ENCODE measurements at regions not wholly inside any gene's neighbourhood (a gene's known extent, or its start where the extent isn't known, plus 50 kb on each side); places are given as distances from the start of the nearest gene placed in this dataset.

DNA sequence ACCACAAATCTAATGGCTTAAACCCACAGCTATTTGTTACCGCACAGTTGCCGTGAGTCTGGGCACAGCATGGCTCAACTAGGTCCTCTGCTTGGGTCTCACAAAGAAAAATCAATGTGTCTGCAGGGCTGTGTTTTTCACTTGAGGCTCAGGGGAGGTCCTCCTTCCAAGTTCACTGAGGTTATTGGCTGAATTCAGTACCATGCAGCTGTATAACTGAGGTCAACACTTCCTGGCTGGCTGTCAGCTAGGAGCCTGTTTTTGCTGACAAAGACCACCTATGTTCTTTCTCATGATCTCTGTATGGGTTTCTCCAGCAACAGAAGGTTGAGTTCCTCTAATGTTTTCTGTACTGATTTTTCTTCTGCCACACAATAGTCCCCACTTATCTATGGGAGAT is 736.7 kb upstream of the PRKX start:
- DNase-seq (ENCODE audit: low read depth): no peak
- TF ChIP-seq, protein P1, sequence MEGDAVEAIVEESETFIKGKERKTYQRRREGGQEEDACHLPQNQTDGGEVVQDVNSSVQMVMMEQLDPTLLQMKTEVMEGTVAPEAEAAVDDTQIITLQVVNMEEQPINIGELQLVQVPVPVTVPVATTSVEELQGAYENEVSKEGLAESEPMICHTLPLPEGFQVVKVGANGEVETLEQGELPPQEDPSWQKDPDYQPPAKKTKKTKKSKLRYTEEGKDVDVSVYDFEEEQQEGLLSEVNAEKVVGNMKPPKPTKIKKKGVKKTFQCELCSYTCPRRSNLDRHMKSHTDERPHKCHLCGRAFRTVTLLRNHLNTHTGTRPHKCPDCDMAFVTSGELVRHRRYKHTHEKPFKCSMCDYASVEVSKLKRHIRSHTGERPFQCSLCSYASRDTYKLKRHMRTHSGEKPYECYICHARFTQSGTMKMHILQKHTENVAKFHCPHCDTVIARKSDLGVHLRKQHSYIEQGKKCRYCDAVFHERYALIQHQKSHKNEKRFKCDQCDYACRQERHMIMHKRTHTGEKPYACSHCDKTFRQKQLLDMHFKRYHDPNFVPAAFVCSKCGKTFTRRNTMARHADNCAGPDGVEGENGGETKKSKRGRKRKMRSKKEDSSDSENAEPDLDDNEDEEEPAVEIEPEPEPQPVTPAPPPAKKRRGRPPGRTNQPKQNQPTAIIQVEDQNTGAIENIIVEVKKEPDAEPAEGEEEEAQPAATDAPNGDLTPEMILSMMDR (IDR thresholded peaks at IDR 0.05; ENCODE audit: control insufficient read depth, insufficient read depth, low read depth, low read length, missing control alignments): no peak

DNA sequence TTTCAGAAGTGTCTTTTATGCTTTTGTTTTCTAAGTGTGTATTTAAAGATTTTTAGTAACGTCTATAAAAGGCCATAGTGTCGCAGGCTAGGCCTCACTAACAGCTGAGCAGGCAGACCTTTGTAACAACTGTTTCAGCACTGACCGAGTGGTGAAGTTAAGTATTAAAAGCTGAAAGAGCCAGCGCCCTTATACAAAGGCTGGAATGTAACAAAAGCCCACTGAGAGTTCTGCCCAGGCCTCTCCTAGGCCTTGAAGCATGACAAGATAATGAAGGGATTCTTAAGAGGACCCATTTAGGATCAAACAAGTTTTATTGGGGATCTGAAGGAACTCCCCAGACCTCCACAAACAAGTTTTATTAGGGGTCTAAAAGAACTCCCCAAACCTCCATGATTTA is 722.5 kb upstream of the PRKX start:
- DNase-seq (ENCODE audit: low read depth): no peak
- TF ChIP-seq, protein P1 (IDR thresholded peaks at IDR 0.05; ENCODE audit: control insufficient read depth, insufficient read depth, low read depth, low read length, missing control alignments): no peak
- no peak overlapping the region for H3K4me3 ChIP-seq (ENCODE audit: control insufficient read depth, low read depth, low read length)

More for the DNA sequence above, 736.7 kb upstream of the PRKX start:
- no peak overlapping the region for H3K4me3 ChIP-seq (ENCODE audit: control insufficient read depth, low read depth, low read length)

DNA sequence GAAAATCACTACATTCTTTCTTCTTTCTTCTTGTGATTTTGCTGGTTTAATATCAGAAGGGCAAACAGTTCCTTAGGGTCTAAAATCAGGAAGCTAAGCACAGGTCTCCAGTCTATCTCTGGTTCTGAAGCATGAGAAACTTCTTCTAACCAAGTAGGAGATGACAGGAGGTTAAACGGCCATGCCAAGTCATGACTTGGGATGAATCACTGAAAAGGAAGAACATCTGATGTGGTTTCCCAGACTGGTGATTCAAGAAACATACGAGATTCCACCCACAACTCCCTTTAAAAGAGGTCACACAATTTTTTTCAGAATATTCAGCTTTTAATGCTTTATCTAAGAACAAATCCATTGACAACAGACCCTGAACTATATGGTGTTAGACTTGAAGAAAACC is 684.0 kb upstream of the PRKX start:
- TF ChIP-seq, protein P1 (IDR thresholded peaks at IDR 0.05; ENCODE audit: control insufficient read depth, insufficient read depth, low read depth, low read length, missing control alignments): no peak

DNA sequence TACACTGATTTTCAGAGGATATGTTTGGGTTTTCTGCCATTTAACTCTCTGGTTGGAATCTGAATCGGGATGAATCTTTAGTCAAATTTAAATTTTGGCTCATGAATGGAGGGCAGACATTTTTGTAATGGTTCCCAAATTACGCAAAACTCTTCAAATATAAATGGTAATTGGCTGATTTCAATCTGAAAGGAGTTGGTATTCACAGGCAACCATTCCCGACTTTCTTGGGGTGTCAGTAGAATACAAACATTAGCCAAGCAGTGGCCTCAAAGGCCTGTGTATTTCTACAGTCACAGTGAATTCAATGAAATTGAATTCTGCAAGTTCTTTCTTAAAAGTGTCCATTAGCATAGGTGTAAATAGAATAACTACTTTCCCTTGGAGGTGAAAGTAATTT is 668.8 kb upstream of the PRKX start:
- no peak overlapping the region for H3K4me3 ChIP-seq (ENCODE audit: control insufficient read depth, low read depth, low read length)
- DNase-seq (ENCODE audit: low read depth): no peak
- TF ChIP-seq, protein P1 (IDR thresholded peaks at IDR 0.05; ENCODE audit: control insufficient read depth, insufficient read depth, low read depth, low read length, missing control alignments): no peak

More for the DNA sequence above, 684.0 kb upstream of the PRKX start:
- no peak for DNase-seq (ENCODE audit: low read depth)
- no peak overlapping the region for H3K4me3 ChIP-seq (ENCODE audit: control insufficient read depth, low read depth, low read length)

DNA sequence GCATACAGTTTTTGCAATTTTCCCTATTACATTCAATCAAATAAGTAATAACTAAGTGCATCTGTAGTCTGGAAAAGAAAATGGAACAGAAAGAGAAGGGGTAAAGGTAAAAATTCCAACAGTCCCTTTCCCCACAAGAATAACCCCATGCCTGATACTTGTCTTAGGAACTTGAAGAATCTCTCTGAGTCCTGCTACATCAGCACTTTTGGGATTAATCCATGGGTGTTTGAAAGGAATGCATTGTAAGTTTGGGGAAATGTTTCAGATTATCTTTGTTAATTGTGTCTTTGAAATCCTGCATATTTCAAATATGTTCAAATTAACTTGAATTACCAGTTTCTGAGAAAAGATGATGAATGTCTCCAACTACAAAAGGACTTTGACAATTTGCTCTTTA is 667.3 kb upstream of the PRKX start:
- TF ChIP-seq, protein P1 (IDR thresholded peaks at IDR 0.05; ENCODE audit: control insufficient read depth, insufficient read depth, low read depth, low read length, missing control alignments): no peak
- H3K4me3 ChIP-seq (ENCODE audit: control insufficient read depth, low read depth, low read length): no peak overlapping the region
- DNase-seq (ENCODE audit: low read depth): no peak

DNA sequence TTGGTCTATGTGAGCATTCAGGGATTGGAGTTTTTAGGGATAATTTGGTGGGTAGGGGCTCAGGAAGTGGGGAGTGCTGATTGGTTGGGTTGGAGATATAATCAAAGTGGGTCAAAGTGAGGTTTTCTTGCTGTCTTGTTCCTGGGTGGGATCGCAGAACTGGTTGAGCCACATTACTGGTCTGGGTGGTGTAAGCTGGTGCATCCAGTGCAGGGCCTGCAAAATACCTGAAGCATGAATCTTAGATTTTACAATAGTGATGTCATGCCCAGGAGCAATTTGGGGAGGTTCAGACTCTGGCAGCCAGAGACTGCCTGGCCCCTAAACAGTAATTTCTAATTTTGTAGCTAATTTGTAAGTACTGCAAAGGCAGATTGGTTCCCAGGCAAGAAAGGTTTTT is 665.6 kb upstream of the PRKX start:
- H3K4me3 ChIP-seq (ENCODE audit: control insufficient read depth, low read depth, low read length): no peak overlapping the region
- TF ChIP-seq, protein P1 (IDR thresholded peaks at IDR 0.05; ENCODE audit: control insufficient read depth, insufficient read depth, low read depth, low read length, missing control alignments): no peak
- no peak for DNase-seq (ENCODE audit: low read depth)

DNA sequence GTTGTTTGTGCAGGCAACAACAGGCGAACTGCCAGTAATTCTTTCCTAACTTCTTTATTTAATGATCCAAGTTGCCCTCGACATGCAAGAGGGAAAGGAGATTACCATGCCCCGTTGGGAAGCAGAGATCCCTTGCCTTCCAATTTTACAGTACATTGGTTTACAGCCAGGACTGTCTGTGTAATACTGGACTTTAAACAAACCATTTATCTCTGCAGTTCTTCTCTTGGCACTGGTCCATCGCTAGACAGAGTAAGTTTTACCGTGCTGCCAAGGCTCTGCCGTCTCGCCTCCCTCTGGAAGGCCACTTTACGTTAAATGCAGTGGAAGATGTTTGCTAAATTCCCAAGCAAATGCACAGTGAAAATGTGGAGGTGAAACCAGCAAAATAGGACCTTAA is 660.3 kb upstream of the PRKX start:
- TF ChIP-seq, protein P1 (IDR thresholded peaks at IDR 0.05; ENCODE audit: control insufficient read depth, insufficient read depth, low read depth, low read length, missing control alignments): no peak
- no peak for DNase-seq (ENCODE audit: low read depth)
- H3K4me3 ChIP-seq (ENCODE audit: control insufficient read depth, low read depth, low read length): no peak overlapping the region
